ENCODE measurements at regions not wholly inside any gene's neighbourhood (a gene's known extent, or its start where the extent isn't known, plus 50 kb on each side); places are given as distances from the start of the nearest gene placed in this dataset.

DNA sequence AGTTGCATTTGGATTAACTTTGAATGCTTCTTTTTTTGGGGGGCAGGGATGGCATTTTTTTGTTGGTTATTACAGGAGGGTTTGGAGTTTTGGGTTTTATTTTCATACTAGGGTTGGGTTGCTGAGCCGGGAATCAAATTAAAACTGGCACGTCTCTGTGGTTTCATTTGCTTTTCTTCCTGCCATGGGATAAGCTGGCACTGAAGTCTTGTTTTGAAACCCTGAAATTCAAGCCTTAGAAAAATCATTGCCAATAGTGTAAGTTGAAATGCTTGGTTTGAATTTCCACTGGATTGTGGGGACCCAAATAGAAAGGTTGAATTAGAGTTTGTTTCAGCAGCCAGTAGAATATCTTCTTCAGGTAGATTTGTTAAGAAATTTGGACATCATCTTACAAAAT lies 193.1 kb upstream of the DCBLD2 start:
- ChIA-PET CTCF (ENCODE audit: low intra/inter-chr PET ratio, low total read pairs) (no interaction called here), POLR2A (no interaction called here)
- Histone ChIP-seq H3K9me3 (ENCODE audit: low read length) (no peaks in the 10 kb centered on the region), H3K27me3 (ENCODE audit: control insufficient read depth in 1 of 2, insufficient read depth in 2 of 2, low read length in 2 of 2) (no peaks in the 10 kb centered on the region), H3K4me1 (ENCODE audit: insufficient read depth, low read length) (no peaks in the 10 kb centered on the region), H3K4me2 (ENCODE audit: low read depth, low read length) (no peak overlapping the region), H3K36me3 (replicated peaks in 1 of 2; ENCODE audit: control insufficient read depth in 1 of 2, insufficient read depth in 2 of 2, low read length in 2 of 2) (no peaks in the 10 kb centered on the region), H2AFZ (ENCODE audit: low read length) (no peak overlapping the region), H3K9ac (ENCODE audit: insufficient read depth, low read depth, low read length) (no peak overlapping the region), H3K4me3 (replicated peaks in 1 of 3; ENCODE audit: insufficient read depth in 1 of 3, low read depth in 2 of 3, low read length in 3 of 3) (no peak overlapping the region), H4K20me1 (ENCODE audit: insufficient read depth, low read length) (no peaks in the 10 kb centered on the region), H3K79me2 (ENCODE audit: insufficient read depth, low read length) (no peaks in the 10 kb centered on the region), H3K27ac (ENCODE audit: extremely low read length, insufficient read depth, low read length) (no peak overlapping the region)
- DNase-seq (ENCODE audit: low spot score): no peak
- no peak for ATAC-seq
- no TSS peak for BruUV-seq (replicated peaks)
- intact Hi-C loops (cut with micrococcal nuclease; ENCODE audit: unreplicated experiment): no loop called here
- in situ Hi-C loops (cut with HindIII; ENCODE audit: extremely low pct_ligation_motif_present, low pct_unique_long_range_greater_than_20kb): no loop called here
- 21% methylated on average over 2 of the region's 2 CpGs for WGBS (ENCODE audit: low lambda C conversion rate)
- no peak for FAIRE-seq
- TF ChIP-seq TBP (CRISPR knock-in tag; IDR thresholded peaks at IDR 0.05): no peak
- no peak for TF ChIP-seq PHF20 (CRISPR knock-in tag; IDR thresholded peaks at IDR 0.05)
- no peak for TF ChIP-seq CHD4 (IDR thresholded peaks at IDR 0.05; ENCODE audit: borderline replicate concordance, low read length)
- TF ChIP-seq SOX5 (CRISPR knock-in tag; IDR thresholded peaks at IDR 0.05; ENCODE audit: borderline replicate concordance): no peak
- TF ChIP-seq TRIM24 (CRISPR knock-in tag; IDR thresholded peaks at IDR 0.05): no peak
- no peak for TF ChIP-seq RELA (CRISPR knock-in tag; IDR thresholded peaks at IDR 0.05)
- TF ChIP-seq, protein P1, sequence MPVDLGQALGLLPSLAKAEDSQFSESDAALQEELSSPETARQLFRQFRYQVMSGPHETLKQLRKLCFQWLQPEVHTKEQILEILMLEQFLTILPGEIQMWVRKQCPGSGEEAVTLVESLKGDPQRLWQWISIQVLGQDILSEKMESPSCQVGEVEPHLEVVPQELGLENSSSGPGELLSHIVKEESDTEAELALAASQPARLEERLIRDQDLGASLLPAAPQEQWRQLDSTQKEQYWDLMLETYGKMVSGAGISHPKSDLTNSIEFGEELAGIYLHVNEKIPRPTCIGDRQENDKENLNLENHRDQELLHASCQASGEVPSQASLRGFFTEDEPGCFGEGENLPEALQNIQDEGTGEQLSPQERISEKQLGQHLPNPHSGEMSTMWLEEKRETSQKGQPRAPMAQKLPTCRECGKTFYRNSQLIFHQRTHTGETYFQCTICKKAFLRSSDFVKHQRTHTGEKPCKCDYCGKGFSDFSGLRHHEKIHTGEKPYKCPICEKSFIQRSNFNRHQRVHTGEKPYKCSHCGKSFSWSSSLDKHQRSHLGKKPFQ (CRISPR knock-in tag; IDR thresholded peaks at IDR 0.05; ENCODE audit: insufficient replicate concordance): no peak
- TF ChIP-seq ELF1 (CRISPR knock-in tag; IDR thresholded peaks at IDR 0.05): no peak

DNA sequence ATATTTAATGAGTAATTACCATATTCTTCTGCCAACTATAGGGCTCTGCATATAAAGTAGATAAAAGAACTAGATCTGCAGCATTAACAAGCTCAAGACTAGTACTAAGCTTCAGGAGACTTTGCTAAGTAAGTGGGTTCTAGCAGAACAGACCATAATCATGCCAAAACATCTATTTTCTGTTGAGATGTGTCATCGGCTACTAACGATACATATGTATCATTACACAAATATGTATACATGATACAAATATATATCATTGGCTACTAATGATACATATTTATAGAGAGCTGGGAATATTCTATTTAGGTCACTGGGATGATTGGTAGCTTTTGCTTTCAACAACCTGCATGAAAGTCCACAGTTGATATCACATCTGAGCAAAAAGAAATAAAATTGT lies 185.8 kb upstream of the DCBLD2 start:
- Histone ChIP-seq H3K27me3 (ENCODE audit: control insufficient read depth in 1 of 2, insufficient read depth in 2 of 2, low read length in 2 of 2) (no peaks in the 10 kb centered on the region), H3K9me3 (ENCODE audit: low read length) (no peaks in the 10 kb centered on the region), H3K36me3 (replicated peaks in 1 of 2; ENCODE audit: control insufficient read depth in 1 of 2, insufficient read depth in 2 of 2, low read length in 2 of 2) (no peaks in the 10 kb centered on the region), H2AFZ (ENCODE audit: low read length) (no peak overlapping the region), H3K27ac (ENCODE audit: extremely low read length, insufficient read depth, low read length) (no peak overlapping the region), H3K4me2 (ENCODE audit: low read depth, low read length) (no peak overlapping the region), H3K4me1 (ENCODE audit: insufficient read depth, low read length) (no peaks in the 10 kb centered on the region), H3K9ac (ENCODE audit: insufficient read depth, low read depth, low read length) (no peak overlapping the region), H3K4me3 (replicated peaks in 1 of 3; ENCODE audit: insufficient read depth in 1 of 3, low read depth in 2 of 3, low read length in 3 of 3) (no peak overlapping the region), H3K79me2 (ENCODE audit: insufficient read depth, low read length) (no peaks in the 10 kb centered on the region), H4K20me1 (ENCODE audit: insufficient read depth, low read length) (no peaks in the 10 kb centered on the region)
- POLR2A ChIA-PET: no interaction called here
- FAIRE-seq (no peak), DNase-seq (ENCODE audit: low spot score) (no peak), ATAC-seq (no peak)
- intact Hi-C loops (cut with micrococcal nuclease; ENCODE audit: unreplicated experiment) (no loop called here), in situ Hi-C loops (cut with HindIII; ENCODE audit: extremely low pct_ligation_motif_present, low pct_unique_long_range_greater_than_20kb) (no loop called here)
- no peak for TF ChIP-seq ZFP82 (CRISPR knock-in tag; IDR thresholded peaks at IDR 0.05; ENCODE audit: borderline replicate concordance)
- whole genome bisulfite sequencing (ENCODE audit: low lambda C conversion rate): 2% methylated on average over 2 of the region's 2 CpGs
- CTCF ChIA-PET (ENCODE audit: low intra/inter-chr PET ratio, low total read pairs): no interaction called here
- no TSS peak for BruUV-seq (replicated peaks)

Data from HepG2 (cell line).